Superior temporal gyrus (tissue), 1 donor: ENCODE measurements at regions not wholly inside any gene's neighbourhood (a gene's known extent, or its start where the extent isn't known, plus 50 kb on each side); places are given as distances from the start of the nearest gene placed in this dataset.
"Not testable (repeated sequence)": the region's sequence is repeated elsewhere in the genome, so short reads cannot be mapped to it uniquely, and the experiment has no call there.

Experiments
- DNase-seq: peaks from one replicate; pipeline ENCODE4 v3.0.0-alpha.2; 2016; ENCODE audit errors: extremely low spot score

DNA sequence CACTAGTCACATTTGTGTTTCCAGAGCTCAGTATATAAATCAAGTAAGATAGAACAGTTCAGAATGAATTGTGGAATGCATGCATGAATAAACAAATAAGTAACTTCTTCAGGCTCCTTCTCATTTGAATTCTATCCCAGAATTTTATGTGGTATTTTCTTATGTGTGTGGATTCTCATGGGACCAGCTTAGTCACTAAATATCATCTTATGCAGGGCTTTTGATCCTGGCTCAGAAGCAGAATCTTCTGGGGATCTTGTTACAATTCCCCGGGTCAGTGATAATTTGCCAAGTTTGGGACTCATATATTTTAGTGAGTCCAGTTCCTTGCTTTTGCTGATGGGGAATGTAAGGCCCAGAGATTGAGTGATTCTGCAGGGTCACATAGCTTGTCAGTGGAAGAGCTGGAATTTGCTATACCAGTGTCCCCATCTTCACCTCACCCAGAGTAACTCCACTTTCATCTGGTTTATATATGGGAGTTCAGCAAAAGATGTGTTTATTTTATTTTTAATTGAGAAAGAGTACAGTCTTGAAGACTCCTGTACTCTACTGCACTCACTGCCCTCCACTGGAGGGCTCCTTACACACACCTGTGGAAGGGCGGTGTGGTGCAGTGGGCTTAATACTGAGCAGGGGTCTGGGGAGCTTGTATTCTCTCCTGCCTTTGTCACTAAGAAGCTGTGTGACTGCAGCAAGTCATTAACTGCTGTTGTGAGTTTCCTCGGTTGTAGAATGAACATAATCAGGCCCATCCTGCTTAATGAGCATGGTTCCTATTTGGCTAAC, 198.2 kb upstream of the CXorf66 start:
- no peak for DNase-seq

- DNase-seq, result no peak
Observed at GRCh38 chrX:140157611-140158010, 192.3 kb upstream of the CXorf66 start.

DNA sequence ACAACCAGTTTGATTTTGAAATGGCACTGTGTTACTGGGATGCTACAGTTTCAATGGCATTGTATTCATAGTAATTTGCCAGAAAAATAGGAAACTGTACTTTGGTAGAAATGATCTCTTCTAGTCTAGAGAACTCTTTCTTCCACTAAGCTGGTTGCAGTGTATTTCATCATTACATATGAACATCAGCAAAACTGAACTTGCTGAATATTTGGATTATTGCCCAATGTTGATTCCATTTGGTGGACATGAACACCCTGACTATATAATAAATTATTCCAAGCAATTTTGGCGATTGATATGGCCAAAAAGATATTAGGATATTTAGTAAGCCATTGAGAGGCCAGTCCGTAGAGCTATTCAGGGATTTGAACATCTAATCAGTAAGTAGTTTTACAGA, 191.8 kb upstream of the CXorf66 start:
- no peak for DNase-seq

DNA sequence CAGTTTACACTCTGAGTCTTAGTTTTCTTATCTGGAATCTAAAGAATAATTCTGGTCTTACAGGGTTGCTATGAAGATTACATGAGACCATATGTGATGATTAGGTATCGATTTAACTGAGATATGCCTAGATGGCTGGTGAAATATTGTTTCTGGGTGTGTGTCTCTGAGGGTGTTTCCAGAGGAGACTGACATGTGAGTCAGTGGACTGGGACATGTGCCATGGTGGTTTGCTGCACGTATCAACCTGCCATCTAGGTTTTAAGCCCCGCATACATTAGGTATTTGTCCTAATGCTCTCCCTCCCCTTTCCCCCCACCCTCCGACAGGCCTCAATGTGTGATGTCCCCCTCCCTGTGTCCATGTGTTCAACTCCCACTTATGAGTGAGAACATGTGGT, 186.0 kb upstream of the CXorf66 start:
- no peak for DNase-seq

- no peak for DNase-seq
Observed at GRCh38 chrX:140149761-140150160, 184.4 kb upstream of the CXorf66 start.

DNA sequence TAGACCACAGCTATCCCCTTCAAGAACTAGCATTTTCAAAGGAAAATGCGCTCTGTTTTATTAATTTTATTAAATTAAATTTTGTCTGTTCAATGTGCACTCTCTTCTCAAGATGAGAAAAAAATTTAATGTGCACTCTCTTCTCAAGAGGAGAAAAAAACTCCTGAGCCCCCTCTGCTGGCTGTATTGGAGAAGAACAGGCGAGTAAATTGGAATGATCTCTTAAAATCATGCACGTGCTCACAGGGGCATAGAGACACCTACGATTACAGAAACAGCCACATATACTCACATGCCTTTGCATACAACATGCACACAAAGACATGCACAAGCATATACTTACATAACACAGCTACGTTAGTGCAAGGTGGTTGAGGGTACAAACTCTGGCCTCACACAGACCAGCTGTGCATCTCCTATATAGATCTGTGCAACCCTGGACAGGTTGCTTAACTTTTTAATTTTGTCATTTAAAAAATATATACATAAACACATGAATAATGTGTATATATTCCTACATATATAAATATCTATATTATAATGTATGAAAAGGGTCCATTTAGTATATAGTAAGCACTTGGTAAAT, 176.2 kb upstream of the CXorf66 start:
- peak; percentile 68 for DNase-seq

DNA sequence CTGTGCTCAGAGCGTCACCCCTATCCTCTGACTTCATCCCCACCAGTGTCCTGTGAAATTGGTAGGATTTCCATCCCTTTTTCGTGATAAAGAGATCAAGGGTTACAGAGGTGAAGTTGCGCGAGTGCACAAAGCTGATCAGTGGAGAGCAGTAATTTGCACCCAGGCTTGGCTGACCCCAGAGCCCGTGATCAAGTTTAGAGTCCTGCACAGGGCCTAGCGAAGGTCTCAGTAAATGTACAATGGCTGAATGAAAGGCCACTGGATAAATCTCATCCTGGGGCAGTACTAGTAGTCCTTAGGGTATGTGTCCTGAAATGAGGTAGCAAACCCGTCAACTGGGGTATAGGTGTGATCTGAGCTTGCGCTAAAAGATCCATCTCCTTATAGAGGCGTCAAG, 173.2 kb upstream of the CXorf66 start:
- DNase-seq, result not testable (repeated sequence)

DNA sequence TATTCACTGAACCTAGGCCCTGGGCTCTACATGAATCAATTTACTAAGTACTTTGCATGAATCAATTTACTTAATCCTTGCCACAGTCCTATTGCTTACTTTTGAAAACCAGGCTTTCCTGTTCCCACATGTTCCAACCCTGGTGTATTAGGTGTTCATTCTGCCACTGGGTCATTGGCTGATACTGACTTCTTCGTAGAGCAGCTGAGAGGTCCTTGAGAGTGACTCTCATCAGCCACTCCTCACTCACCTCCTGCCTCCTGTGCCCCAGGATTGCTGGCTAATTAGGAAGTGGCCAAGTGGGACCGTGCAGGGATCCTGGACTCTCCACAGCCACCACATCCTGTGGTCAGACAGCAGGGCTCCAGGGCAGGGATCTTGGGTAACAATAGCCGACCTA, 172.7 kb upstream of the CXorf66 start:
- DNase-seq, result not testable (repeated sequence)

GRCh38 chrX:140132937-140133336, 167.6 kb upstream of the CXorf66 start:
- DNase-seq, result no peak

DNA sequence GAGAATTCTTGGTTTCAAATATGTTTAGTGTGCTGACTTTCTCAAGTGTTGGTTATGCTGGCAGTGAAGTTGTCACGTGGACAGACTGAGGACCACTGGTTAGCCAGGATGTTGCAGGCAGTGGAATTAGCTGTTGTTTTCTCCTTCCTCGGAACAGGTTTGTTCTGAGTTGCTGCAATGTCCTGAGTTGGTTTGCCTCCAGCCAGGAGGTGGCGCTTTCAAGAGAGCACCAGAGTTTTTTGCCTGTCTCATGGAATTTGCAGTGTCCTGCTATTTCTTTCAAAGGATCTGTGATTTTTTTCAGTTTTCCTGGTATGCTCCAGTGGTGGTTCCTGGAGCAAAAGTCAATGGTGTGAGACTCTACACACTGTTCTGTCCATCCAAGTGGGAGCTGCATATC, 158.1 kb upstream of the CXorf66 start:
- DNase-seq, result no peak

DNA sequence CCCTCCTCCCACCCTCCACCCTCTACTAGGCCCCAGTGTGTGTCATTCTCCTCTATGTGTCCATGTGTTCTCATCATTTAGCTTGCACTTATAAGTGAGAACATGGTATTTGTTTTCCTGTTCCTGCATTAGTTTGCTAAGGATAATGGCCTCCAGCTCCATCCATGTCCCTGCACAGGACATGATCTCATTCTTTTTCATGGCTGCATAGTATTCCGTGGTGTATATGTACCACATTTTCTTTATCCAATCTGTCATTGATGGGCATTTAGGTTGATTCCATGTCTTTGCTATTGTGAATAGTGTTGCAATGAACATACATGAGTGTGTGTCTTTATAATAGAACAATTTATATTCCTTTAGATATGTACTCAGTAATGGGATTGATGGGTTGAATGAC, 148.7 kb upstream of the CXorf66 start:
- DNase-seq, result not testable (repeated sequence)

GRCh38 chrX:140110081-140110650, 144.8 kb upstream of the CXorf66 start:
- no peak for DNase-seq

GRCh38 chrX:140104760-140105159, 139.4 kb upstream of the CXorf66 start:
- DNase-seq, result no peak

GRCh38 chrX:140099221-140099620, 133.9 kb upstream of the CXorf66 start:
- no peak for DNase-seq

- no peak for DNase-seq
Observed at GRCh38 chrX:140092121-140092520, 126.8 kb upstream of the CXorf66 start.

GRCh38 chrX:140091125-140091886, 126.0 kb upstream of the CXorf66 start:
- DNase-seq, result no peak

GRCh38 chrX:140090800-140091124, 125.4 kb upstream of the CXorf66 start:
- DNase-seq, result no peak

DNA sequence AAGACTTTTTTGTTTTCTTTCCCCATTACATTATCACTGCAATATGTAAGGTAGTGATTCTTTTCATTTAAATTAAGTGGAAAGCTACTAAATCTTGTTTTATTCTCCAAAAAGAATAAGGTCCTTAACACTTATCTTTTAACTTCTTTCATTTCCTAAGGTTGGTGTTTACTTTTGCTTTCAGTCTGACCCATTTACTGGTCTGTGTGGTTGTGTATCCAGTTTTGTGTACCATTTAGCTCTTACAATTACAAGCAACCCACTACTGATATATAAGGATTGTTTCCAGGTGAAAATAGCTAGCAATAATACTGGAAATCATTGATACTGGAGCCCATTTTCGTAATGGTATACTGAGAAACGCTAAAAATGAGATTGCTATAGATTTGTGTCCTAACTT, 123.1 kb upstream of the CXorf66 start:
- no peak for DNase-seq

DNA sequence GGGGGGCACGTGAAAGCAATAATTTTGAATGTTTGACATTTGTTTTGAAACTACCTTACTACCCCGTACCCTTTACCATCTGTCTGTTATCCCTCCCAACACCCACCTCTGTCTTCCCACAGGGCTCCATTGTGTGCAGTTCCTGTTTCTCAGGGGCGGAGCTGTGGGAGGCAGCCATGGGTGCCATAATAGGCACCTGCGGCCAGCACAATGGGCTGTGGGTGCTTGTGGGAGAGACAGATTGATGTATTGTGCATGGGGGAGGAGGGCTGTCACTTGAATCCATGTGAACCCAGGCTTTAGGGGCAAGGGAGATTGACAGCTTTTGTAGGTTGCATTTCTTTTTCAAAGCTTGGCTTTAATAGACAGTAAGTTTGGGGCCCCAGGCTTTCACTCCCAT, 122.6 kb upstream of the CXorf66 start:
- no peak for DNase-seq

DNA sequence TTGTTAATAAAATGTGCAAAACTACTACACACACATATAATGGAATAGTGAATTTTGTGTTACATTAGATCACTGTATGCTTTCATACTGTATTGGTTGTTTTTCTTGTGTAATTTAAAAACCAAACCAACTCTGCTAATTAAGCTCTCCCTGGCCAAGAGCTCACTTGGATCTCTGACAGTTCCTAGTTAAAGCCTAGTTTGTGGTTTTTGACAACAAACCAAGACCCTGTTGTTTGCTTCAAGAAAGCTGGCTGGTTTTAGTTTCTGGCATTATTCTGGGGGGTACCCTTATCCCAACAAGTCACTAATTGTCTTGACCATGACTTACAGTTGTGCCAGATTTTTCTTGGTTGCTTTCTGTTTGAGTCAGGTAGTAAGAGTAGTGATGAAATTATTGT, 121.4 kb upstream of the CXorf66 start:
- no peak for DNase-seq

GRCh38 chrX:140074851-140075250, 109.5 kb upstream of the CXorf66 start:
- not testable (repeated sequence) for DNase-seq

DNA sequence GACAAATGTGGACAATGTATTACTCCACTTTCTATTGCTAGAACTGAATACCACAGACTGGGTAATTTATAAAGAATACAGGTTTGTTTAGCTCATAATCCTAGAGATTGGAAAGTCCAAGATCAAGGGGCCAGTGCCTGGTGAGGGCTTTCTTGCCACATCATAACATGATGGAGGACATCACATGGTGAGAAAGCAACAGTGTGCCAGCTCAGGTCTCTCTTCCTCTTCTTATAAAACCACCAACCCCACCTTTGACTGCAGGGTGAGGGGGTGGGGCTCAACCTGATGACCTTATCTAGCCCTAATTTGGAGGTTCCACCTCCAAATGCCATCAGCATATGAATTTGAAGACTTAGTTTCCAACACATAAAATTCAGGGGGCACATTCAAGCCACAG, 105.7 kb upstream of the CXorf66 start:
- no peak for DNase-seq
